NAMALWA (cell line): ENCODE measurements at regions not wholly inside any gene's neighbourhood (a gene's known extent, or its start where the extent isn't known, plus 50 kb on each side); places are given as distances from the start of the nearest gene placed in this dataset.

Source experiments
- DNase-seq: peaks from one replicate; pipeline ENCODE4 v3.0.0-alpha.2; 2015; ENCODE audit warnings: low spot score

GRCh38 chr6:141677598-141678211 lies 455.0 kb upstream of the GJE1 start:
- peak; percentile 67 for DNase-seq

GRCh38 chr6:141675957-141676356 lies 456.8 kb upstream of the GJE1 start:
- peak; percentile 7 for DNase-seq

GRCh38 chr6:141669141-141669540 lies 463.6 kb upstream of the GJE1 start:
- DNase-seq, result no peak

GRCh38 chr6:141667580-141668309 lies 465.0 kb upstream of the GJE1 start:
- DNase-seq, result no peak

GRCh38 chr6:141666187-141666586 lies 466.5 kb upstream of the GJE1 start:
- no peak for DNase-seq

GRCh38 chr6:141664744-141665143 lies 468.0 kb upstream of the GJE1 start:
- no peak for DNase-seq

- DNase-seq, result no peak
Observed at GRCh38 chr6:141659582-141659981, 473.1 kb upstream of the GJE1 start.

GRCh38 chr6:141658696-141659095 lies 474.0 kb upstream of the GJE1 start:
- DNase-seq, result no peak

GRCh38 chr6:141657812-141658211 lies 474.9 kb upstream of the GJE1 start:
- no peak for DNase-seq

GRCh38 chr6:141653590-141653989 lies 479.1 kb upstream of the GJE1 start:
- peak; percentile 28 for DNase-seq

GRCh38 chr6:141641951-141642350 lies 490.8 kb upstream of the GJE1 start:
- no peak for DNase-seq

- no peak for DNase-seq
Observed at GRCh38 chr6:141641406-141641805, 491.3 kb upstream of the GJE1 start.

GRCh38 chr6:141635621-141636020 lies 497.1 kb upstream of the GJE1 start:
- DNase-seq, result no peak

- DNase-seq, result peak; percentile 8
Observed at GRCh38 chr6:141634269-141634668, 498.5 kb upstream of the GJE1 start.

- no peak for DNase-seq
Observed at GRCh38 chr6:141624301-141624700, 508.4 kb upstream of the GJE1 start.

- DNase-seq, result no peak
Observed at GRCh38 chr6:141618180-141618581, 514.5 kb upstream of the GJE1 start.

GRCh38 chr6:141610741-141611140 lies 522.0 kb upstream of the GJE1 start:
- no peak for DNase-seq

- DNase-seq, result no peak
Observed at GRCh38 chr6:141607956-141608355, 524.8 kb upstream of the GJE1 start.

GRCh38 chr6:141598487-141598886 lies 534.2 kb upstream of the GJE1 start:
- DNase-seq, result no peak

GRCh38 chr6:141594874-141595273 lies 537.9 kb upstream of the GJE1 start:
- no peak for DNase-seq

- no peak for DNase-seq
Observed at GRCh38 chr6:141593311-141593710, 539.4 kb upstream of the GJE1 start.

GRCh38 chr6:141587482-141588266 lies 545.1 kb upstream of the GJE1 start:
- DNase-seq, result no peak

- no peak for DNase-seq
Observed at GRCh38 chr6:141580988-141581552, 551.7 kb upstream of the GJE1 start.
